Activated T-cell treated with anti-CD3 and anti-CD28 coated beads, Interleukin-2, amount 50 U/mL, for 4 hours (primary cell): ENCODE measurements at regions not wholly inside any gene's neighbourhood (a gene's known extent, or its start where the extent isn't known, plus 50 kb on each side); places are given as distances from the start of the nearest gene placed in this dataset.
"Not testable (repeated sequence)": the region's sequence is repeated elsewhere in the genome, so short reads cannot be mapped to it uniquely, and the experiment has no call there.

Source experiments
- ATAC-seq, 2 donors: fragments of 200-7000 bp; cut with Tn5 transposase; one replicate each; pipeline ENCODE4 v1.10.0; 2021
- DNase-seq: peaks from one replicate; pipeline ENCODE4 v3.0.0-alpha.2; 2020
- H3K27me3 Mint-ChIP-seq: one replicate; pipeline ENCODE4 v1.8.0; 2021; ENCODE audit warnings: low read depth, mixed read lengths
- H3K36me3 Mint-ChIP-seq: one replicate; pipeline ENCODE4 v1.8.0; 2022; ENCODE audit warnings: mixed read lengths; ENCODE audit not compliant: insufficient read depth
- H3K4me1 Mint-ChIP-seq: one replicate; pipeline ENCODE4 v1.8.0; 2021; ENCODE audit warnings: low read depth, mixed read lengths
- H3K4me3 Mint-ChIP-seq: one replicate; pipeline ENCODE4 v1.8.0; 2021; ENCODE audit warnings: mild to moderate bottlenecking, moderate library complexity, mixed read lengths
- H3K9me3 Mint-ChIP-seq: one replicate; pipeline ENCODE4 v1.8.0; 2021; ENCODE audit warnings: mixed read lengths

DNA sequence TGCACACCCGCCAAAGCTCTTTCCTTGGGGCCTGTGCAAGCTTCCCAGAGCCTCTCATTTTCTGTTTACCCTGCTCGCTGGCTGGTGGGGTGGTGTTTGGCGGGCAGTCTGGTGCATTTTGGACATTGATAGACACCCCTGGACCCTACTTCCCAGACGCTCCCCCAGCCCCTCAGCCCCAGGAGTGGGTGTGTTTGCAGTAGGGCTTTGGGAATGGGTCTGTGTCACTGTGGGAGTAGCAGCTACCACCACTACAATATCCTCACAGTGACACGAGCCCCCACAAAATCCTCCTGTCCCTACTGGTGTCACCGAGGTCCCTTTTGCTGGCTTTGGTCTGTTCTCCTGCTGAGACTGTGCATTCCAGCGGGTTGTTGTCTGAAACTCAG lies 371.3 kb downstream of the TMEM121 start:
- no peak overlapping the region for H3K4me3 Mint-ChIP-seq
- no peaks in the 10 kb centered on the region for H3K9me3 Mint-ChIP-seq
- DNase-seq (no peak), ATAC-seq (no peak)
- peaks cover 26% of the 10 kb centered on the region for H3K27me3 Mint-ChIP-seq
- H3K36me3 Mint-ChIP-seq, result no peaks in the 10 kb centered on the region
- peaks cover 2% of the 10 kb centered on the region for H3K4me1 Mint-ChIP-seq

DNA sequence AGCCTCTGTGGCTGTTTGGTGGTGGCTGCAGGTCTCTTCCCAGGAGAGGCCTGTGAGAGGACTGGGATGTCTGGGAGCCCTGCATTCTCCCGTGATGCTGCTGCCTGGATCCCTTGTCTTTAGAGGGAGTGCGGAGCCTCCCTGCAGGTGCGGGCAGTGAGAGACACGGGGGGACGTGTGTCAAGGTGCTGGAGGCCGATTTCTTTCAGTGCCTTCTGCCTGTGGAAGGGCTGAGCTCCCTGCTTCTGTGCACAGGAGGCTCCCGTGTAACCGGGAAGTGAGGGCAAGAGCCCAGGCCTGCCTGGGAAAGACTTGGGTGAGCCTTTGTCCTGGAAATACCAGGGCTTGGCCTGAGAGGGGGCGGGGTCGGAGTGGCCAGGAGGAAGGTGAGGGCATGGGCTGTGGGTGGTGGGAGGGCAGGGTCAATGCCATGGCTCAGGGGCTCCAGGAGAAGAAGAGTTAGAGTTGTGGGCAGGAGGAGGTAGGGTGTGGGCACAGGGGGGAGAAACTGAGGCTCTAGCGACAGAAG lies 372.2 kb downstream of the TMEM121 start:
- Mint-ChIP-seq H3K36me3 (no peaks in the 10 kb centered on the region), H3K9me3 (no peaks in the 10 kb centered on the region), H3K4me3 (no peak overlapping the region), H3K4me1 (peaks cover 2% of the 10 kb centered on the region), H3K27me3 (peaks cover 31% of the 10 kb centered on the region)
- ATAC-seq, result no peak
- no peak for DNase-seq

DNA sequence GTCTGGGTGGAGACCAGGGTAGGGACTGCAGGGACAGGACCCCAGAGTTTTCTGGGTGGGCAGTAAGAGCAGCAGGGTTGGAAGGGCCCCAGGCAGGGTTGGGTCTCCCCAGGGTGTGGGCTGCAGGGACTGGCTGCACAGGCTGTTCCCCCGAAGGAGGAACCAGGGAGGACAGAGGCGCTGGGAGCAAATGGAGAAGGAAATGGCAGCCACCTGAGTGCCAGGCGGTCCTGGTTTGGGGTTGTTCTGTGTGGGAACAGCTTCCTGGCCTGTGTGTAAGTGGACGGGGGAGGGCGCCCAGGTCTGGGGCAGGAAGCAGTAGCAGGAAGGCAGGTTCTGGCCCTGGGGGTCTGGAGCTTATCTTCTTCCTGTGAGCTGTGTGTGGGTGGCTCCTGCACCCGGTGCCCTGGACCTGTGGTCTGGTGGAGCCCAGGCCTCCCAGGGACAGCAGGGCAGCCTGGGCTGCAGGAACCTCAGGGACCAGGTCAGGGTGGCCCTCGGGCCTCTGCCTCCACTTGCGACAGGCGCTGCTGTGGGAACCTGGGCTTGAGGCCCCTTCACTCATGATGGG lies 372.8 kb downstream of the TMEM121 start:
- DNase-seq (no peak), ATAC-seq (no peak)
- H3K36me3 Mint-ChIP-seq, result no peaks in the 10 kb centered on the region
- no peak overlapping the region for H3K4me3 Mint-ChIP-seq
- H3K27me3 Mint-ChIP-seq, result peaks cover 31% of the 10 kb centered on the region
- peaks cover 2% of the 10 kb centered on the region for H3K4me1 Mint-ChIP-seq
- H3K9me3 Mint-ChIP-seq, result no peaks in the 10 kb centered on the region

DNA sequence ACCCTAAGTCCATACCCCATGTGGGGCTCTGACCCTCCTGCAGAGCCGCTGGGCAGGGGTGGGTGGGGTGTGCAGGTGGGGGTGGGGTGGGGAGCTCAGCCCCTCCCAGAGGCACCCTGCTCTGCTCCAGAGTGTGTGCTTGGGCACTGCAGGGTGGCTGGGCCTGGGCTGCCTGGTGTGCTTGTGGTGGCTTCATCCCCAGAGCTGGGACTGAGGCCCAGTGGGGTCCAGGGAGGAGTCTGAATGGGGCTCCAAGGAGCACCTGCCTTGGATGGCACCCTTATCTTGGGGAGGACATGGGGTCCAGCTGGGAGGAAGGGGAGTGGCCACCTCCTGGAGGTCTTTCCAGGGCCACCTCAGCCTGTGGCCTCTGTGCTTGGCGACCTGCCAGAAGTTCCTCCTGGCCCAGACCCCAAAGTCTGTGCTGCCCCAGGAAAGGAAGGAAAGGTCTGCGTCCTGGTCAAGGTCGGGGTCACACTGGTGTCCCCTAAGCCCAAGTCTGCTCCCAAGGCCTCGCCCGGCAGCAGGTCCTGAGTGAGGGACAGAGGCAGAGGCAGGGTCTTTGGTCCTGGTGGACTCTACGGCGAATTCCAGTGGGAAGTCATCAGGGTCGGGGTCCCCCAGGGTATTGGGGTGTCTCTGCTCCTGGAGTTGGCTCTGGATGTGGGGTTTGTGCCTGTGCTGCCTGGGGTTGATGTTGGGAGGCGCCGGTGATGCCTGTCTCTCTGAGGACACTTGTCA lies 373.4 kb downstream of the TMEM121 start:
- ATAC-seq (no peak), DNase-seq (no peak)
- no peaks in the 10 kb centered on the region for H3K9me3 Mint-ChIP-seq
- H3K27me3 Mint-ChIP-seq, result peaks cover 31% of the 10 kb centered on the region
- no peaks in the 10 kb centered on the region for H3K36me3 Mint-ChIP-seq
- no peak overlapping the region for H3K4me3 Mint-ChIP-seq
- peaks cover 2% of the 10 kb centered on the region for H3K4me1 Mint-ChIP-seq

DNA sequence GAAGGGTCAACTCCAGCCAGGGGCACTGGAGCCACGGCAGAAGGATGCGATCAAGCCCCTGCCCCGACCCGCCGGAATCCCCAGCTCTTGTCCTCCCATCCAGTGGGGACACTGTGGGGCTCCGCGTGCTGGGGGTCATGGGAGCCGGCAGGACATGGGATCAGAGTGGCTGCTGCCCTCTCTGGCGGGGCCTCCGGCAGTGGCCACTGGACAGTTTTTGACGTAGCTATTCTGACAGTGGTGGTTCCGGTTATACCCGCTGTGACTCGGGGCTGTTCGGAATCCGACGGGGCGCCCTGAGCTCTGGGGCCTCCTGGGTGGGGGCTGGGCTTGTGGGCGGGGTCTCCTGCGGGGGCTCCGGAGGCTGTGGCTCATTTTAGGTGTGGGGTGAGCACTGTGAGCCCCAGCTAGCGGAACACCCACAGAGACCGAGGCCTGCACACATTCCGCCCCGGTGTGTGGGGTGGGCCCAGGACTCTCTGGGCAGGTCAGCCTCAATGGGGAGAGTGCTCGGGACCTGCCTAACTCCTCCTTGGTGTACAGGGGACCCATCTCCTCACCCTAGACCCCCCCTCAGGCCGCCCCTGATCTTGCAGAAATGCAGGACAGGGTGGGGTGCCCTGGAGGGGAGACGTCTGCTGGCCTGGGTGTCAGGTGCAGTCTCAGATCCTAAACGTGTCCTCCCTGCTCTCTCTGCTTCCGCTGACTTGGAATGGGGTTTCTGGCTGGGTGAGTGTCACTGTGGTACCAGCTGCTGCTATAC lies 374.2 kb downstream of the TMEM121 start:
- Mint-ChIP-seq H3K4me3 (no peak overlapping the region), H3K9me3 (no peaks in the 10 kb centered on the region), H3K36me3 (no peaks in the 10 kb centered on the region), H3K4me1 (peaks cover 2% of the 10 kb centered on the region), H3K27me3 (peaks cover 34% of the 10 kb centered on the region)
- DNase-seq, result no peak
- no peak for ATAC-seq

DNA sequence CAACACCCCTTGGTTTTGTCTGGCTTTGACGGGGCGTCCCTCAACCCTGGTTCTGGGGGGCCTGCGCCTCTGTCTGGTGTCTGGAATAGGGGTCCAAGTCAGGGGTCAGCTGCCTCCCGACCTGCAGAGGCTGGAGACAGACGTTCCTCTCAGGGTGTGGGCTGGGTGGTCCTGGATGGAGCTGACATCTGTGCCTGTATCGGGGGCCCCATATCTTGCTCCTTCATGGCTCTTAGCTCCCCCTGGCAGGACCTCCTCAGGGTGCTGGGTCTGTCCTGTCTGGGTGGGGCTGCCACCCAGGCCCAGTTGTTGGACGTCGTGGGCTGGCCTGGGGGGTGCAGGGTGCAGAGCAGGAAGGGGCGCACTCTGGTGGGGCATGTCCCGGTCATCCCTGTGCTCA lies 374.8 kb downstream of the TMEM121 start:
- H3K36me3 Mint-ChIP-seq, result no peaks in the 10 kb centered on the region
- ATAC-seq, result no peak
- H3K4me1 Mint-ChIP-seq, result peaks cover 2% of the 10 kb centered on the region
- peaks cover 34% of the 10 kb centered on the region for H3K27me3 Mint-ChIP-seq
- H3K9me3 Mint-ChIP-seq, result no peaks in the 10 kb centered on the region
- no peak for DNase-seq
- no peak overlapping the region for H3K4me3 Mint-ChIP-seq

DNA sequence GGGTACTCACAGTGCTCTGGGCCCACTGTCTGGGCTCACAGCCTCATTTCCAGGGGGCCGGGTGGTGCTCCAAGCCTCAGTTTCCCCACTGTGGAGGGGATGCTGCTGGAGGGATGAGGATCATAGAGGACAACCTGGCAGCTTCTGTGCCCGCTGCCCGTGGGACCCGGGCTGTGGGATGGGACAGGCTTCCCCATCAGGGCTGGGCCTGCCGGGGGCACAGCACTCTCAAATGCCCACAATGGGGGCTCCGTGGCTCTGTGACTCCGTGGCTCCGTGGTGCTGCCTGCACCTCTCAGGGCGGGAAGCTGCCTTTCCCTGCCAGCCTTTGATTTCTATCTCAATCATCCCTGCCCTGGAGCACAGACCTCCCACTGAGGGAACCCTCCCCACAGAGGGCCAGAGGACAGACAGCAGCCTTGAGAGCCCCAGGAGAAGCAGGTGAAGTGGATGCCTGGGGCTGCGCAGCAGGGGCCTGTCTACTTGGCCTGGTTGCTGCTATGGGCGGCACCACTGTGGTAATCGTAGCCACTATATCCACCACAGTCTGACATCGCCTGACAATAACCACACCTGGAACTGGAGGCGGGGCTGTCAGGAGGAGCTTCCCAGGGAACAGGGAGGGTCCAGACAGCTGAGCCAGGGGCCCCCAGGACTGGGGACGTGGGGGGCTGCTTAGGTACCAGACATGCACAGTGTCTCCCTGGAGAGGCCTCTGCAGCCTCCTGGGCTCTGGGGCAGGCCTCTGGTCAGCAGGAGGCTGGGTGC lies 375.9 kb downstream of the TMEM121 start:
- Mint-ChIP-seq H3K27me3 (peaks cover 38% of the 10 kb centered on the region), H3K4me3 (no peak overlapping the region), H3K36me3 (no peaks in the 10 kb centered on the region), H3K4me1 (no peaks in the 10 kb centered on the region), H3K9me3 (peaks cover 4% of the 10 kb centered on the region)
- ATAC-seq (no peak), DNase-seq (no peak)

DNA sequence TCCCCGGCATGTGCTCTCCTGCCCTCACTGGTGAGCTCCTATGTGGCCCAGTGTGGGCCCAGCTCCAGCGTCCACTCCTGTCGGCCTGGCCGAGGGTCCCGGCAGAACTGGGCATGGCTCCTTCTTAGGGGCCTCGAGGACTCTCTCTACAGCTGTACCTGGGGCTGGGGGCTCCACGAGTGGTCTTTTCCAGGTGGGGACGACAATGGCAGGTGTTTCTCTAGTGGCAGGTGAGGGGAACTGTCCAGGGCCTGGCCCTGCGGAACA lies 376.4 kb downstream of the TMEM121 start:
- H3K4me1 Mint-ChIP-seq, DNase-seq, ATAC-seq, H3K36me3 Mint-ChIP-seq, H3K4me3 Mint-ChIP-seq, H3K9me3 Mint-ChIP-seq: not testable (repeated sequence)
- H3K27me3 Mint-ChIP-seq, result peaks cover 37% of the 10 kb centered on the region

DNA sequence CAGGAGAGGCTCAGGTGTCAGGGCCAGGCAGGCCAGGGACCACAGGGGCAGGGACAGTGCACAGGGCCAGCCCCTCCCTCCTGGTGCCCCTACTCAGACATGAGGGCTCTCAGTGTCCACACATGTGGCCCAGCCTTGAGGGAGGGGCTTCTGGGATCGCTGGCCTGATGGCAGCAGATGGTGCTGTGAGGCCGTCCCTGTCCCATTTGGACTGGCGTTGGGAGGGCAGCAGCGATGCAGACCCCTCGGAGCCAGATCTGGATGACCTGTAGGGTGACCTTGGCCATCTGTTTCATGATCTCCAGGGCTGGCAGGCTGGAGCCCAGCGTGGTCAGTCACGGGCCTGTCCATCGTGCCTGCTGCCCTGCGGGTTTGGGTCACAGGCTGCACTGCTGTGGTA lies 377.6 kb downstream of the TMEM121 start:
- Mint-ChIP-seq H3K9me3 (peaks cover 4% of the 10 kb centered on the region), H3K4me3 (no peak overlapping the region), H3K4me1 (peaks cover 3% of the 10 kb centered on the region), H3K36me3 (no peaks in the 10 kb centered on the region), H3K27me3 (peaks cover 37% of the 10 kb centered on the region)
- no peak for DNase-seq
- no peak for ATAC-seq

DNA sequence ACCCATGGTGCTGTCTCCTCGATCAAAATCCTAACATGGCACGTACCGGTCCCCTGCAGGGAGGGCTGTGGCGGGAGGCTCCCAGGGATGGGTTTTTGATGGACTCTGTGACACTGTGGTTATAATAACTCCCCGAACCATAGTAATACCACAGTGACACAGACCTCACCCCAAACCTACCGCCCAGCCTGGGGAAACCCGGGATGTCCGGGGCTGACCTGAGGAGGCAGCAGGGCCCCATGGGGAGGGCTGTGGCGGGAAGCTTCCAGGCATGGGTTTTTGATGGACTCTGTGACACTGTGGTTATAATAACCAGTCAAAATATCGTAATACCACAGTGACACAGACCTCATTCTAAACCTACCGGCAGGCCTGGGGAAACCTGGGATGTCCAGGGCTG lies 378.0 kb downstream of the TMEM121 start:
- Mint-ChIP-seq H3K9me3 (peaks cover 4% of the 10 kb centered on the region), H3K4me3 (no peak overlapping the region), H3K4me1 (peaks cover 3% of the 10 kb centered on the region), H3K27me3 (peaks cover 39% of the 10 kb centered on the region), H3K36me3 (no peaks in the 10 kb centered on the region)
- DNase-seq (no peak), ATAC-seq (no peak)

DNA sequence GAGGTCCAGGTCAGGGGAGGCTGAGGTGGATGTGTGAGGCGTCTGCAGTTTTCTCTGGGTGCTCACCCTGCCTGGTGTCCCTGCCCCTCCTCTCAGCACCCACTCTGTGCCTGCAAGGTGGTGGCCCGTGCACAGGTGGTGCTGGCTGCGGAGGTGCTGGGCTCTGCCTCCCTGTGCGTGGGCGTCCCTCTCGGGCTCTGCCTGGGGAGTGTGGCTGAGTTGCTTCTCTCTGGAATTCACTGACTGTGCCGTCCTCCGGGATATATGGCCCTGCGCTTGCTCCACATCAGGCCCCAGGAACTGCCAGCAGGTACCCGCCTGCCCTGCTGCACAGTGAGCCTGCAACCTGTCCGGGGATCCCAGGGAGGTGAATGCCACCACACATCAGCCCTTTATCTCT lies 379.1 kb downstream of the TMEM121 start:
- no peak for ATAC-seq
- peaks cover 3% of the 10 kb centered on the region for H3K4me1 Mint-ChIP-seq

DNA sequence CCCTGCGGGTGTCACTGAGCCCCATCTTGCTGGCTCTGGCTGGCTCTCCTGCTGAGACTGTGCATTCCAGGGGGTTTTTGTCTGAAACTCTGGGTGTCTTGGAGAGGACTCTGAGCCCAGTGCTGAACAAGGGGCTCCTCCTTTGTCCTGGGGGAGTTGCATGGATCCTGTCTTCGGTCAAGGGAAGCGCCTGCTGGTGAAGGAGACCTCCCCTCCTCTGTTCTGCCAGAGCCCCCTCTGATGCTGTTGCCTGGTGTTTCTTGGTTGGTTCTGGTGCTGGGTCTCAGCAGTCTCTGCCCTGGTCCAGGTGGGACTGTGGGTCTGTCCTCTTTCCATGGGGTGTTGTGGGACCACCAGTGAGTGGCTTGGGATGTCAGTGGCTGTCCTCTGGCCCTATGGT lies 380.9 kb downstream of the TMEM121 start:
- Mint-ChIP-seq H3K4me1 (peaks cover 3% of the 10 kb centered on the region), H3K4me3 (no peak overlapping the region), H3K9me3 (peaks cover 4% of the 10 kb centered on the region), H3K36me3 (no peaks in the 10 kb centered on the region), H3K27me3 (peaks cover 29% of the 10 kb centered on the region)
- ATAC-seq (no peak), DNase-seq (no peak)

More for the DNA sequence above, 379.1 kb downstream of the TMEM121 start:
- no peak for DNase-seq
- H3K9me3 Mint-ChIP-seq, result peaks cover 4% of the 10 kb centered on the region
- peaks cover 38% of the 10 kb centered on the region for H3K27me3 Mint-ChIP-seq
- H3K36me3 Mint-ChIP-seq, result no peaks in the 10 kb centered on the region
- H3K4me3 Mint-ChIP-seq, result no peak overlapping the region

DNA sequence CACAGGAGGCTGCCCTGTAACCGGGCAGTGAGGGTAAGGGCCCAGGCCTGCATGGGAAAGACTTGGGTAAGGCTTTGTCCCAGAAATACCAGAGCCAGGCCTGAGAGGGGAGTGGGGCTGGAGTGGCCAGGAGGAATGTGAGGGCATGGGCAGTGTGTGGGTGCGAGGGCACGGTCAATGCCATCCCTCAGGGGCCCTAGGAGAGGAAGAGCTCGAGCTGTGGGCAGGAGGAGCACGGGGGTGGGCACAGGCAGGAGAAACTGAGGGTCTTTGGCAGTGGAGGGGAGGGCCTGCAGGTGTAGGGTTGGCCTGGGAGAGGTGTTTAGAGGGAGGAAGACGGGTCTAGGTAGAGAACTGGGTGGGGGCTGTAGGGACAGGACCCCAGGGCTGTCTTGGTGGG lies 381.6 kb downstream of the TMEM121 start:
- H3K4me1 Mint-ChIP-seq, result peaks cover 3% of the 10 kb centered on the region
- DNase-seq, result no peak
- H3K4me3 Mint-ChIP-seq, result no peak overlapping the region
- H3K27me3 Mint-ChIP-seq, result peaks cover 31% of the 10 kb centered on the region
- H3K36me3 Mint-ChIP-seq, result no peaks in the 10 kb centered on the region
- H3K9me3 Mint-ChIP-seq, result peaks cover 4% of the 10 kb centered on the region
- ATAC-seq, result no peak

DNA sequence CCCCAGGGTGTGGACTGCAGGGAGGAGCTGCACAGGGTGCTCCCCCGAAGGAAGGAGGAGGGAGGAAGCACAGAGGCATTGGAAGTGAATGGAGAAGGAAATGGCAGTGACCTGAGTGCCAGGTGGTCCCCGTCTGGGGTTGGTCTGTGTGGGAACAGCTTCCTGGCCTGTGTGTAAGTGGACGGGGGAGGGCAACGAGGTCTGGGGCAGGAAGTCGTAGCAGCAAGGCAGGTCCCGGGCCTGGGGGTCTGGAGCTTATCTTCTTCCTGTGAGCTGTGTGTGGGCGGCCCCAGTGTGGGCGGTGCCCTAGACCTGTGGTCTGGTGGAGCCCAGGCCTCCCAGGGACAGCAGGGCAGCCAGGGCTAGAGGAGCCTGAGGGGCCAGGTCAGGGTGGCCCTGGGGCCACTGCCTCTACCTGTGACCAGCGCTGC lies 382.1 kb downstream of the TMEM121 start:
- DNase-seq, result no peak
- H3K9me3 Mint-ChIP-seq, result peaks cover 4% of the 10 kb centered on the region
- H3K4me1 Mint-ChIP-seq, result peaks cover 3% of the 10 kb centered on the region
- H3K27me3 Mint-ChIP-seq, result peaks cover 28% of the 10 kb centered on the region
- H3K36me3 Mint-ChIP-seq, result no peaks in the 10 kb centered on the region
- no peak for ATAC-seq
- H3K4me3 Mint-ChIP-seq, result no peak overlapping the region
